Activated T-cell treated with anti-CD3 and anti-CD28 coated beads for 24 hours (primary cell): ENCODE measurements at regions not wholly inside any gene's neighbourhood (a gene's known extent, or its start where the extent isn't known, plus 50 kb on each side); places are given as distances from the start of the nearest gene placed in this dataset.
A peak's percentile ranks its signal among the peaks of the same experiment; 100 is the strongest.

Source experiments
- DNase-seq: peaks from one replicate; pipeline ENCODE4 v3.0.0-alpha.2; 2020; ENCODE audit warnings: low read depth

GRCh38 chrX:20477219-20477618, 210.5 kb upstream of the RPS6KA3 start:
- DNase-seq = no peak

- no peak for DNase-seq
Observed at GRCh38 chrX:20472620-20473258, 206.0 kb upstream of the RPS6KA3 start.

DNA sequence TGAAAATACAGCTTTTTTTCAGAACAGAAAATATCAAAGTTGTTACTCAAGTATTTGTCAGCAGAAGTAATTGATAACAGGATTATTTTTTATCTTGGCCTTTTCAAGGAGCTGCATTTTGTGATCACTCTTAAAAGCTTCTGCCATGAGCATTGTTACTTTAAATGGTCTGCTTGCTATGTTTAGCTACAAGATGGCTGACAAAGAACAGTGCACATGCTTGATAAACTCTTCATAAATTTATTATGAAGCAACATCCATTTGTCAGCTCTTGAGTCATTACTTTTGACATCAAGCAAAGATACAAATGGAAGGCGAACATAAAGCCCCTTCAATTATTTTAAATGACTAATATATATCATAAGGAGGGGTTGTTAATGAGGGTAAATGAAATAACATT, 205.4 kb upstream of the RPS6KA3 start:
- DNase-seq = no peak

DNA sequence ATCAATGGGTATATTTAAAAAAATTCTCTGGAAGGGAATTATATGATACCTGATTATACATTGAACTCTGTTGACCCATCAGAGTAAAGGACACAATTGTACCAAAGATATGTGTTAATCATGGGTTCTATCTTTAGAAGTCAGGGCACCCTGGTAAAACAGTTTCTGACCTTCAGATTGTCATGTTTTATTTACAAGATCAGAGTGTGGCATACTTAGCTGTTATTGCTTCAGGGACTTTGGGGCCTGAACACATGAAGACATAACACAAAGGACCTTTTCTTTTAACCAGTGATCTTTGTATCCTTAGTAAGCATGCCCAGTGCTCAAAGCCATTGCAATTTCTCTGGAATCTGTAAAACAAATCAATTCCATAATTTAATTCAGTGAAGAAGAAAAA, 204.8 kb upstream of the RPS6KA3 start:
- DNase-seq = no peak

DNA sequence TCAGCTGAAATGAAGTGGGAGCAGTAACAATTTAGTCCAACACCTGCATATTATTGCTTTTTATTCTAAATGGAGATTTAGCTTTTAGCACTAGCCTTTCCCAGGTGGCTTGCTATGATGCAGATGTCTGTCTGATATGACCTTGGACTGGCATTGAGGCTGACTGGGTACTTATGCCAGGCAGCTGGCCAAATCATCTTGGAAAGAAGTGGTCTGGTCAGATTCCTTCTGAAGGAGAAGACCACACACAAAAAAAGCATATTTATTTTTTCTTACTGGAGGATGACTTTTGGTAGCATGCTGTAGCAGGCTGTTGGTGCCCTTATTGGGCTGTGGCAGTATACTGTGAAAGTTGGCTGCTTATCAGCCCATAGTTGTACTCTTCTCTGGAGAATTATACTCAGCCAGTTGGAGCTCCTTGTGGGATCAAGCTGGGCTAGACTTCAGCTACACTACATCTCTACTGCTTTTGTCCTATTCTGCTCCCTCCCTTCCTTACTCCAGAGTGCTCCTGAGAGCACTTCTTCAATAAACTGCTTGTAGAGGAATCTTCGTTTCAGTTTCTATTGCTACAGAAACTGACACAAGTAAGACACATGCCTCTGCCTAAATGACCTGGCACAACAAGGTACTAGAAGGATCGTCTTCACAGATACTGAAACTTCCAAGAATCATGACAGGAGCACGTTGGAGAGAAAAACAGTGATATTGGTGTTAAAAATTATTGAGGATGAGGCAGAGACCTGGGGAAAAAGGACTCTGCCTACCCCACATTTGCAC, 196.8 kb upstream of the RPS6KA3 start:
- DNase-seq = no peak

DNA sequence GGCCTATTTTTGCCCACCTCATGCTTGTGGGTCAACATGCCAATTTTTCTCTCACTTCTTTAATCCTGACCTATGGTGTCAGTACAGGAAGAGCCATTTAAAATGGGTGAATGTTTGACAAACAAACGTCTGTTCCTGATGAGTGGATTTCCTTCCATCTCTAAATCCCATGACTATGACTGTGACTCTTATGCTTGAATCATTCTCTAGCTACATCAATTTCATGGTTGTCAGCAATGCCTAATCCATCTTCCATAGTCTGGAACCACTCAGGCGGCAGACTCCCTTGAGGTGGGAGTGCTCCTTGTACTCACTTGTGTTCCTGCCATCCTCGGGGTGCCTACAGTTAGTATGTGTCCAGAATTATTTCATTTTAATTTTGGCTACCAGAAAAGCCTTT, 194.9 kb upstream of the RPS6KA3 start:
- no peak for DNase-seq

- DNase-seq = no peak
Observed at GRCh38 chrX:20461002-20461401, 194.3 kb upstream of the RPS6KA3 start.

GRCh38 chrX:20459410-20460350, 193.0 kb upstream of the RPS6KA3 start:
- DNase-seq = no peak

DNA sequence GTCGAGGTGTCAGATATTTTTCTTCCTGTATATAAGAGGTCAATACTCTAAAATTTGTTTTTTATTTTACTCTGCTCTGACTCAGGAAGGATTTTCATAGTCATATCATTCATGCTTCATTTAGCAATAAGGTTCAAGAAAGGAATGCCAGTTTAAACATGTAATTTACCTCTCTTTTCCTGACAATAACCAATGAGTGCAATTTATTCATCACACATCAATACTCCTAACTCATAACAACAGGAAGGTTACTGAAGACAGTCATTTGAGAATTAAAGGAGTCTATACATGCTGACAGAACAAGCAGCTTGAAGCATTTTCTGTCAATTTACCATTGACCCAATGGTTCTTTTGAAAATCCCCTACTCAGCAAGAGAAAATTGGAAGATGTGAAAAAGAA, 190.3 kb upstream of the RPS6KA3 start:
- no peak for DNase-seq

DNA sequence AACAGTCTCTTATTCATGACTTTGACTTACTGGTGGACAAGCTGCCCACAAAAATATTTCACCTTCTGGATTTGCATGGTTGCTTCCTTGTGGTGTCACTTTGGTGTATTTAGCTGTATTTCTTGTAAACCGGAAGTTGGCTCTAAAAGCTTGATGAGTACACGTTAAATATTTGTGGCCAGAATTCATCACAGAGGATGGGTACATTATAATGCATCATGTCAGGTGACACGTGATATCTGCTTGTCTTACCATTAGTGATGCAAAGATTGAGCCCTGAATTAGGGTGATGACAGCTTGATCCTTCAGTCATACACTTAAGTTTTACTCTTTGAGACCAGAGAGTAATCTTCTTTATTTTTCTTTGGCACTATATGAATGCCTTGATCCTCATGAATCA, 188.3 kb upstream of the RPS6KA3 start:
- DNase-seq = no peak

- no peak for DNase-seq
Observed at GRCh38 chrX:20454117-20454516, 187.4 kb upstream of the RPS6KA3 start.

- no peak for DNase-seq
Observed at GRCh38 chrX:20452487-20452886, 185.8 kb upstream of the RPS6KA3 start.

- no peak for DNase-seq
Observed at GRCh38 chrX:20451929-20452328, 185.2 kb upstream of the RPS6KA3 start.

DNA sequence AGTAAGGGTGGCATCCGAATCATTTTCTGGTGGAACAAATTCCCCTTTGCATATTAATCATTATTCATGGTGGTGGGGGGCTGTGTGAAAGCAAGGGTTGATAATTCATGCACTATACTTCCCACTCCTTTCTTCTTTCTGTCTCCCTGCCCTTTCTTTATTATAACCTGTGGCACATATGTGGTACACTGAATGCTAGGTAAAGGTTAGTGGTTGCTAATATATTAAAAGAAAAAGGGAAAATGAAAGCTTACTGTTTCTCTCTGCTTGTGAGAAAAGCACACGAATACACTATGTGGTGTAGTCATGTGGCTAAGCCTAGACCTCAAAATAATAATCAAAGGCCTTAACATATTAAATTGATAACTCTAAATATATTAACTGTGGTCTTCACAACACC, 178.4 kb upstream of the RPS6KA3 start:
- DNase-seq = no peak

- DNase-seq = peak; percentile 68
Observed at GRCh38 chrX:20442597-20442996, 175.9 kb upstream of the RPS6KA3 start.

- DNase-seq = no peak
Observed at GRCh38 chrX:20441123-20441522, 174.4 kb upstream of the RPS6KA3 start.

DNA sequence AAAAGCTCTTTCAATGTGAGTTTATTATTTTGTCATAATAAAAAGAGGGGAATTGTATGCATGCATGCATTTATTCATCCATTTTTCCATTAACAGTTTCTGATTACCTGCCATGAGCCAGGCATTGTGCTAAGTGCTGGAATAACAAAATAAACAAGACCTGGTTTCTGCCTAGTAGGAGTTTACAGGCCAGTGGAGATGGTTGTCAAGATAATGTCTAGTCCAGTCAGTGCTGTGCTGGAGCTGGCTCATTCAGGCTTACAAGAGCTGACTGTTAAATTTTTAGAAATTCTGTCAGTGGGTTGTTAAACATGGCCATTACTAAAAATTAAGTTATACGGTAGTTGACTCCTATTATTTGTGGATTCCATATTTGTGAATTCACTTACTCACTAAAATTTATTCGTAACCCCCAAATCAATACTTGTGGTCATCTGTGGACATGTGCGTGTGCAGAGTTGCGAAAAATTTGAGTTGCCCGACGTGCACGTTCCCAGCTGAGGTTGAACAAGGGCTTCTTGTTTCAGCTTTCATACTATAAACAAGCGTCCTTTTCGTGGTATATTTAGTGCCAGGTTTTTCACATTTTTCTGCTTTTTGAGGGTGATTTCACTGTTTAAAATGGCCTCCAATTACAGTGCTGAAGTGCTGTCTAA, 172.3 kb upstream of the RPS6KA3 start:
- no peak for DNase-seq

- DNase-seq = no peak
Observed at GRCh38 chrX:20437683-20438082, 171.0 kb upstream of the RPS6KA3 start.

DNA sequence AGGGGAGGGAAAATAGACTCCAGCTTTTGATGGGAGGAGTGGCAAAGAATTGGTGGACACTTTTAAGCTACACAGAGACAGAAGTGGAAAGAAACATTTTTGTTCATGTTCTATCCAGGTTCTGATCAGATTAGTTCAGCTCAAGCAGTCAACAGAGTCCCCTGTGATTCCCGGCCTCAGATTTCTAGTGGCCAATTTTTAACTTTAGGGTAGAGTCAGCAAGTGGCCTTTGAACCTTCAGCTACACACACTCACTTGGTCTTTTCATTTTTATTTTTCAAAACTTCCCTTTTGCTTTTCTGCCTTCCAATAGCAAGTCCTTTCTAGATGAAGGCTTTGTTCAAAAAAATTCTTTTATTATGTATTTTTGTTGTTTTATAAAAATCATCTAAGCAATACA, 169.2 kb upstream of the RPS6KA3 start:
- DNase-seq = no peak

- DNase-seq = no peak
Observed at GRCh38 chrX:20434986-20435385, 168.3 kb upstream of the RPS6KA3 start.

DNA sequence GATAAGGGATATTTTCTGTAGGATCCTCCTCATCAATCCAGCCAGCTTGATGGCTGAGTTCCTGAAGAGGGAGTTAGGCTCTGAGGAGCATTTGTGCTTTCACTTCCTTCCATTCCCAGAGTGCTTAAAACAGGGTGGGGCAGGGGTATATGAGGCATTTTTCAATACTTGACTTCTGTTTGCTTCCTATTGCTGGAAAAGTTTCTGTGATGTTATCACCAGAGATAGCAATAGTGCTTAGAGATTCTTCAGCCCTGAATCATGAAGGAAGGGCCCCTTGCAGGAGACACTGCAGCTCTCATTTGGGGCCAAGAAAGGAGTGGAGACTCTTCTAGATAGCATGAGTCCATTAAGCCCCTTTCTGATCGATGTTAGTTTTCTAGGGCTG, 166.7 kb upstream of the RPS6KA3 start:
- DNase-seq = no peak

GRCh38 chrX:20432746-20433387, 166.2 kb upstream of the RPS6KA3 start:
- no peak for DNase-seq
